PFSK-1 (cell line): ENCODE measurements at regions not wholly inside any gene's neighbourhood (a gene's known extent, or its start where the extent isn't known, plus 50 kb on each side); places are given as distances from the start of the nearest gene placed in this dataset.

Experiments used
- POLR2AphosphoS5 ChIP-seq: IDR thresholded peaks from 2 replicates; pipeline ENCODE4 v1.6.1; 2012; ENCODE audit warnings: low read depth, mild to moderate bottlenecking, control low read depth, low read length, moderate library complexity
- REST ChIP-seq, 2 experiments: IDR thresholded peaks; 2 replicates each; pipeline versions ENCODE4 v1.6.1 to v1.8.0; 2011 to 2012; ENCODE audit warnings: low read depth in 2 of 2, low read length in 2 of 2, control low read depth in 1 of 2, inconsistent platforms in 1 of 2, mild to moderate bottlenecking in 1 of 2, moderate library complexity in 1 of 2; ENCODE audit not compliant: insufficient read depth in 1 of 2
- TAF1 ChIP-seq: IDR thresholded peaks from 2 replicates; pipeline ENCODE4 v1.6.1; 2012; ENCODE audit warnings: low read length, control low read depth, borderline replicate concordance; ENCODE audit not compliant: insufficient read depth

GRCh38 chr22:49674479-49675050, 153.1 kb downstream of the BRD1 start:
- TF ChIP-seq POLR2AphosphoS5 (no peak), TAF1 (no peak), REST (IDR thresholded peaks at IDR 0.05; ENCODE audit: insufficient read depth in 1 of 2, low read depth in 2 of 2, low read length in 2 of 2) (no peak)
